Globus pallidus (tissue), 1 donor: ENCODE measurements at regions not wholly inside any gene's neighbourhood (a gene's known extent, or its start where the extent isn't known, plus 50 kb on each side); places are given as distances from the start of the nearest gene placed in this dataset.

ENCODE experiments used
- DNase-seq: peaks from one replicate; pipeline ENCODE4 v3.0.0-alpha.2; 2015; ENCODE audit warnings: low spot score

- no peak for DNase-seq
Observed at GRCh38 chr5:5953584-5954274, 424.6 kb downstream of the MED10 start.

GRCh38 chr5:5951953-5952352 lies 426.4 kb downstream of the MED10 start:
- no peak for DNase-seq

GRCh38 chr5:5950658-5951057 lies 427.7 kb downstream of the MED10 start:
- DNase-seq, result no peak

- DNase-seq, result no peak
Observed at GRCh38 chr5:5941486-5941885, 436.9 kb downstream of the MED10 start.

DNA sequence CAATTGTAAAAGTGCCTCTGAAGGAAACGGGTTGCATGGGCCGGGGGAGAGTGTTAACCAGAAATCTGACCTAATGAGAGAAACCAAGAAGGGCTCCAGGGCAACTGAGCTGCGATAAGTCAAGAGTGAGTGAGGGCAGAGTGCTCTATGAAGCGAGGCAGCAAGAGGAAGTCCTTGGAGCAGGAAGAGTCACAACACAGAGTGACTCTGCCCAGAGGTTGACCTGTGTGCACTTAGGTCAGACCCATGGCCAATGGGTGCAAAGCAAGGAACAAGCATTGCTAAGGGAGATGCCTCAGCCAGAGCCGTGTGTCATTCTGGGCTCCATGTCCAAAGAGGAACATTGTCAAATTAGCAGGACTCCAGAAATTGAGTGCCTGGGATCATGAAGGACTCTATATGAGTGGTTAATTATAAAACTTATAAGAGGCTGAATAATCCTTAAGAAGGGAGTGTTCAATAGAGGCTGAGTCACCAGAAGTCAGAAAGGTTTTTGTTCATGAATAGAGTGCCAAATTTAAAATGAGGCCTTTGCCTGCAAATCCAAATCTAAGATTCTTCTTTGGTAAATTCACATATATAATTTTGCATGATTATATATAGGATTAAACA lies 438.5 kb downstream of the MED10 start:
- no peak for DNase-seq

- no peak for DNase-seq
Observed at GRCh38 chr5:5933651-5934050, 444.7 kb downstream of the MED10 start.

DNA sequence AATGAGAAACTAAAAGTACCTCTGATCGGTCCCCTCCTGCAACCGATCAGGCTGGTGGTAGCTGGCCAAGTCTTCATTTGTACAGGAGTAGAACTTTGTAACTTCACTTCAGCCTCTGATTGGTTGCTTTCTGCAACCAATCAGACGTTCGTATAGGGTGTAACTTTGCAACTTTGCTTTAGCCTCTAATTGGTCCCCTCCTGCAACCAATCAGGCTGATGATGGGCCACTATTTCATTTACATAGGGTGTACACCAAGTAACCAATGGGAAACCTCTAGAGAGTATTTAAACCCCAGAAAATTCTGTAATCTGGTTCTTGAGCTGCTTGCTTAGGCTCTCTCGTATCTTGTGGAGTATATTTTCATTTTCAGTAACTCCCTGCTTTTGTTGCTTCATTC lies 445.5 kb downstream of the MED10 start:
- no peak for DNase-seq

GRCh38 chr5:5930561-5930960 lies 447.8 kb downstream of the MED10 start:
- DNase-seq, result no peak

- no peak for DNase-seq
Observed at GRCh38 chr5:5929291-5930020, 448.9 kb downstream of the MED10 start.

DNA sequence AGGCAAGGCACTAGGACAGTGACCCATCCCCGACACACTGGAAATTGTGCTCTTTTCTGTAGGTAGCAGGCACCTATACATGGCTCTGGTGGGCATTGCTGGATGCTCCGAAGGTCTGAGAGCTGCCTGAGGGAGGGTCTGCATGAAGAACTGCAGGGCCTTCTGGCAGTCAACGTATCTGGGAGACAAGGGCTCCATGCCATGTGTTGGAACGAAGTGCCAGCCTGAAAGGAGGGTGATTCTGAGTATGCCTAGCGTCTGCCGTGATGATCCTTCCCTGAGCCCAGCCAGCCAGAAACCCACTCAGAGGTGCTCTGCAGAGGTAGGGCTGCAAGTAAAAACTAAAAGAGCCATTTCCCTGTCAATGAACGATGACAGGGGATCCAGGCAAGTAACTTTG lies 453.2 kb downstream of the MED10 start:
- DNase-seq, result no peak

DNA sequence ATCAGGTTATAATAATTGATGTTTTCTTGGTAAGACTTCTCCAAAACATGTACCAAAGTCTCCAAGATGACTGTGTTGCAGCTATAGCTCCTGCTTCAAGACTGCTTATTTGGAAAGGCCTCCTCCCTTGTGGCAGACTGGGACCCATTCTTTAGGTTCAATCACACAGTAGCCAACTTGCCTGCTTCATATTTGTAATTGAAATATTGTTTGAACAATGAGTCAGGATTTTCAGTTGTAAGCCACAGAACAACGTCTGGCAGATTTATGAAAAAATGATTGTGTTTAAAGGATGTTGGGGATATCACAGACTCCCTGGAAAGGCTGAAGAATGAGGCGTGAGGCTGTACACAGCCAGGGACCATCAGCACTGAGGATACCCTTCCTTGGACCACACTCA lies 458.9 kb downstream of the MED10 start:
- no peak for DNase-seq

GRCh38 chr5:5906778-5907177 lies 471.6 kb downstream of the MED10 start:
- no peak for DNase-seq

DNA sequence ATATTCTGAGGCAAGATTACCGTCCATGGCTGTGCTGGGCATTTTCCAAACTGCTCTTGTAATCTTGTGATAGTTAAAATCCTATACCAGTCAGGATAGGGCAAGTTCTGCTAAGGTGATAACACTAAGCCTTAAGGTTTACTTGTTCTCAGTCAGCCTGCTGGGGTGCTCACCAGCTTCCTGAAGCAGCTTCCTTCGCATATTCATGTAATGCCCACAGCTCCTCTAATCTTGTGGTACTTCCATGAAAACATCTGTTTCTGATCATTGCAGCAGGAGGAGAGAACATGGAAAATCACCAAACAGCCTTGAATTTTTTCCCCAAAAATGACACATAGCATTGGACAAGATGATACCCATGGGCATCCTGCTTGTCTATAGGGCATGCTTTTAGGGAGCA lies 473.2 kb downstream of the MED10 start:
- DNase-seq, result no peak

- no peak for DNase-seq
Observed at GRCh38 chr5:5904113-5904512, 474.2 kb downstream of the MED10 start.

- no peak for DNase-seq
Observed at GRCh38 chr5:5902678-5903646, 475.4 kb downstream of the MED10 start.

DNA sequence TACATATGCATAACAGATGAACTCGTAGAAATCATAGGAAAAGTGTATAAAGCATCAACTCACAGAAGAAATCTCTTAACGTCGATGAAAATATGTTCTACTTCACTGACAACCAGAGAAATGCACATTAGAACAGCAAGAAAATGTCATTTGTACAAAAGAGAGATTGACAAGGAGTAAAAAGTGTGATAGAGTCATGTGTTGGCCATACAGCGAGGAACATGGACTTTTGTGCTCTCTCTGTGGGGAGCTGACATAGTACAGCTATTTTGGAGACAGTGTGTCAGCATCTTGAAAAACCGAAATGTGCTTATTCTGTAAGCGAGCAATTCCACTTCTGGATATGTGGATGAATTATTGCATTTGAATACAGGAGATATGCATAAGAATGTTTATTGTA lies 477.9 kb downstream of the ICE1 start:
- no peak for DNase-seq

DNA sequence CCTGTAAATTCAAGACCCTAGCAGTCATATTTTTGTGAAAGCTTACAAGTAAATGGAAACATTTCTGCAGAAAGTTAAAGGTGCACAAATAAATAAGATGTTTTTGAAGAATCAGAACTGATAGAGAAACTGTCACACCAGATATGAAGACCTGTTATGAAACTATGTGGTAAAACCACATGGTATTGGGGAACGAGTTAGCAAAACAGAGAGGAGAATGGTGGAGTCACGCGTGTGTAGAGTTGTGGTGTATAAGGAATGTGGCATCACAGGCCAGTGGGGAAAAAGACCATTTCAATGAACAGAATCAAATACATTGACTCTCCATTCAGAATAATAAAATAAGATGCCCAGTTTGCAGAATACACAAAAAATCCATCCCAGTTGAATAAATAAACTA lies 477.2 kb downstream of the ICE1 start:
- DNase-seq, result no peak

- no peak for DNase-seq
Observed at GRCh38 chr5:5888284-5888683, 465.8 kb downstream of the ICE1 start.

DNA sequence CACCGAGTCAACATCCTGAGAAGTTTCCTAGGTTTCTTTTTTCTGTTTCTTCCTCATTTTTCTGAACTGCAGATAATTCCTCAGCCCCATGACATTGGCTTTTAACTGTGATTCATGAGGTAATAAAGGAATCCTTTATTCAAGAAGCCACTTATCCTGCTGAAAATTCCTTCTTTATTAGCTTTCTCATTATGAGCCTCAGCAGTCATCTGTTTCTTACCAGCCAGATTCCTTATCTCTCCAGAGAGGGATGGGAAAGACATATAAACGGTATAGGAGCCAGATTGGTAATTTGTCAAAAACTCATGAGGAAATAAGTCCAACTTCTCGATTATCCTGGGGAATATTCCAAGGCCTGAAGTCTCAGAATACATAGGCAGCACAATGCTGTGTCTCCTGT lies 465.4 kb downstream of the ICE1 start:
- no peak for DNase-seq

DNA sequence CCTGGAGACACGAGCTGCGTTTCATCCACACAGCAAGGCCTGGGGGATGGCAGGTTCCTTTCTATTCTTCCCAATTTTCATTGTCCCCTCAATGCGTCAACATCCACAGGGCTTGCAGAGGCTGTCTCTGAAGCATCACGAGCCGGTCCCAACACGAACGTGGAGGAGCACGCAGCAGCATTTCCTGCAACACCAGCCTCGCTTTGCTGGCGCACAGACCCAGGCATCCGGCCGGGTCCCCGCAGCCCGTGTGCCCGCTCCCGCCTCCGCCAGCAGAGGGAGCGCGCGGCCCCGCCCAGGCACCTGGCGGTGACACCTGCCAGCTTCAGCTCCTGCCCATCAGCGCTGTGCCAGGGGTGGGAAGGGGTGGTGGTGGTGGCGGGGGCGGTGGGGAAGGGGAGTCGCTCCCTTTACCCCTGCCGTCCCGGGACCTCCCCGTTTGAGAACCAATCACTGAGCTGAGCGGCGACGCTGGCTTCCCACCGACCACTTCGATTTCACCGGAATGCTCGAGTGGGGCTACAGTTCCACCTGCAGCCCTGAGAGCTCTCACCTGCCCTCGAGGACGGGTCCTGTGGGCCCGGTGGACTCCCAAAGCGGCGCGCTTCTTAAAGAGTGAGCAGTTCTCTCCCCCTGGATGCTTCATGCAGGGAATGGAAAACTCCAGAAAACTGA lies 464.5 kb downstream of the ICE1 start:
- no peak for DNase-seq

- DNase-seq, result no peak
Observed at GRCh38 chr5:5886353-5886752, 463.9 kb downstream of the ICE1 start.

DNA sequence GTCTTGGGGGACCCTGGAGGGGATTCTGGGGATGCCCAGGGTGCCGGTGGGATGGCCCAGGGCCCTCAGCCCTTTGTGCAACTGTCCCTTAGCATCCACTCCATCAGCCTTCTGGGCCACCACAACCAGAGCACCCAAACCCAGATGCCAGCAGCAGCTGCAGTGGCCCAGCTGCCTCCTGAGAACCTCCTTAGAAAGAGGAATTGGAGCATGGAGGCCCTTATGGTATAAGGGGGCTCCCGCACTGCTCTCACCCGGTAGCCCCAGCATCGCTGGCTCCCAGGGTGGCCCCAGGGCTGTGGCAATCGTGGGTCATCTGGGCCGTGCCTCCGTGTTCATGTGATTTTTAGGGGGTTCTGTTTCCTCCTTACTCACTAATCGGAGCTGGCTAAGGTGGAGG lies 463.3 kb downstream of the ICE1 start:
- DNase-seq, result no peak
